Head of caudate nucleus (tissue), 42 donors: ENCODE measurements at regions not wholly inside any gene's neighbourhood (a gene's known extent, or its start where the extent isn't known, plus 50 kb on each side); places are given as distances from the start of the nearest gene placed in this dataset.
"Not testable (repeated sequence)": the region's sequence is repeated elsewhere in the genome, so short reads cannot be mapped to it uniquely, and the experiment has no call there.

Experiments used
- DNase-seq, 42 donors: peaks; one replicate each; pipeline versions ENCODE4 v3.0.0 to v3.0.0-alpha.2; 2020 to 2021; ENCODE audit warnings: mixed read lengths in 7 of 42
- intact Hi-C: fragments of 100-400 bp; cut with DNase I; formaldehyde crosslinking; loops from one replicate; pipeline ENCODE4 v1.15.0; 2022

DNA sequence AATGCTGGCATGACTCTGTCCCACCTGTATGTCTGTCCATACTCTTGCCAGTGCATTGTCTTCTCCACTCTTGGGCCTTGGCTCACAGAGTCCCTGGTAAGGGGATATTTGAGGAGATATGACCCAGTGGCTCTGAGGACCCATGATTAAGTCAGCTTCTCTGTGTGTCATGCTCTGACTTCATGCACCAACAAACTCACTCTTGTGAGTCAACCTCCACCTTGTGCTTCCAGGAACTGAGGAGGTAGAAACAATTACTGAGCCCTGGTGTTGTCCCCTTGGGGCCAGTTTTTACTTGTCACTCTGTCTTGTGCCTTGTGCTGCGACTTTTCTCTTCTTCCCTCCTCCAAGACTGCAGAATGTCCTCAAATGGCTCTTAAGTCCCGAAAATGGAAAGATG lies 127.1 kb downstream of the ABHD5 start:
- intact Hi-C loops = no loop called here
- no peak for DNase-seq

DNA sequence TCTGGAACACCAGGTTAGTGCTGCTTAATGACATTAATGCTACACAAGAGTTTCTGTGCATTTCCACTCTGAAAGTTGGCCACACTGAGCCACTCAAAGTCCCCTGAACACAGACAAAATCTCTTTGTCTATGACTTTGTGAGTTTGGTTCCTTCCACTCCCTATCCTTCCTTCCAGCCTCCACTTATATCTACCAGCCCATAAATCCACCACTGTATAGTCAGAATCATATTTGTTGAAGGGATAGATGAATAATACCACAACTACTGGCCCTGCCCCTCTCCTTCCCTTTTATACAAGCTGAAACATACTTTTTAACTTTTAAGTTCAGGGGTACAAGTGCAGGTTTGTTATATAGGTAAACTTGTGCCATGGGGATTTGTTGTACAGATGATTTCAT lies 127.5 kb downstream of the ABHD5 start:
- DNase-seq = no peak
- intact Hi-C loops = no loop called here

DNA sequence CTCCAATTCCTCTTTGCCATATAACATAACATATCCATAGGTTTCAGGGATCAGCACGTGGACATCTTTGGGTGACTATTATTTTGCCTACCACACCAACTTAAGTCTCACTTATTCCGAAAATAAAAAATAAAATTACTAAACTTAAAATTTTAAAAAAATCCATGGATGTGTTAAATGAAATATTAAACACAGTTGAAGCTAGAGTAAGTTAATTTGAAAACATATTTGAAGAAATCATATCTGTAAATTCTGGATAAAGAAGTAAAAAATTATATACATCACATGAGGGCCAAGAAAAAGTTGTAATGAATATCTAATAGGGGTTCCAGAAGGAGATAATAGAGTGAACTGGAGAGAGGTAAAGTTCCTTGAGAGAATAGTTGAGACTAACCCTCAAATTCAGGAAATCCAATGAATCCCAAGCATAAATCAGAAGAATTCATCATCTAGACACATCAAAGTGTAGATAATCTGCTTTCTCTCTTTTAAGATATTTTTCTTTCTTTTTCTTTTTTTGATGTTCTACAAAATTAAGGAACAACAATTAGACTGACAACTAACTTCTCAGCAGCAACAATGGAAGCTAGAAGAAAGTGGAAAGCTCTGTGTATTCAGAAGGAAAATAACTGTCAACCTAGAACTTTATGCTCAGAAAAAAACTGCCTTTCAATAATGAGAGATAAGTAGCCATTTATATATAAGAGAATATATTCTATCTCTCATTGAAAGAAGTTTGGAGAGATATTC lies 147.4 kb downstream of the ABHD5 start:
- no peak for DNase-seq
- intact Hi-C loops = no loop called here

DNA sequence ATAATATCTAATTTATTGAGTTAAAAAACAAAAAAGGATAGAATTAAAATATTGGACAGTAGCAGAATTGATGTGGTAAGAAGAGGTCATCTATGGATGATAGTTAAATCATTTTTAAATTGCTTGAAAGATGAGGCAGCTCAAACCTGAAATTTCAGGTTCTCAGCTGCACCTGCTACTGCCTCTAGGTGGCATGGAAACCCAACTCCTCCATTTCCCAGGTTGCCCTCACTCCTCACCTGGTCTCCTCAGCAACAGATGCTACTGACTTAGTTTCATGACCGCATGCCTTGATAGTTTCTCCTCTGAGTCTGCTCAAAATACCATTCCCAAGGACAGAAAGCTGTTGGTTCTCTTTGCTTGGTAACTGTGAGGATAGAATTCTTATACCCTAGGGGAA lies 148.1 kb downstream of the ABHD5 start:
- no peak for DNase-seq
- intact Hi-C loops = no loop called here

DNA sequence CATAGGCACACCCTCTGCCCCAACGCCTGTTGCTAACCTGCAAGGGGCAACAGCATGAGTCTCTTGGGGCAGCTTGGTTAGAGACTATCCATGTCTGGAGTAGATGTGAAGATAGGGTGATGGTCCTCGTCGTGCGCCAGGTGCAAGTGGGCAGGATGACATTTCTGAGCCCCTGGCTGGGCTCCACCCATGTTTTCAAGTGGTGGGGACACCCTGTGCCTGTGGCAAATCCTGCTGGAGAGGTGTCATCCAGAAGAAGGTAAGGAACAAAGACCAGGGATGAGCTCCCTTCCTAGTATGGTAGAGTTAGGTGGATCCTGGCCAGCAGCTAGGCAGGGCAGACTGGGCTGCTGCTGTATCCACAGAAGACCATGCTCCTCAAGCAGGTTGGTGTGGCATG lies 152.6 kb downstream of the ABHD5 start:
- intact Hi-C loops = no loop called here
- no peak for DNase-seq

DNA sequence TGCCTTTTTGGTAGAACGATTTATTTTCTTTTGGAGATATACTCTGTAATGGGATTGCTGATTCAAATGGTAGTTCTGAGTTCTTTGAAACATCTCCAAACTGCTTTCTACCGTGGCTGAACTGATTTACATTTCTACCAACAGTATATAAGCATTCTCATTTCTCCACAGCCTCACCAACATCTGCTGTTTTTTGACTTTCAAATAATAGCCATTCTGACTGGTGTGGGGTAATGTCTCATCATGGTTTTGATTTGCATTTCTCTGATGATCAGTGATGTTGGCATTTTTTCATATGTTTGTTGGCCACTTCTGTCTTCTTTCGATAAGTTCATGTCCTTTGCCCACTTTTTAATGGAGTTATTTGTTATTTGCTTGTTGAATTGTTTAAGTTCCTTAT lies 154.0 kb downstream of the ABHD5 start:
- intact Hi-C loops = no loop called here
- no peak for DNase-seq

DNA sequence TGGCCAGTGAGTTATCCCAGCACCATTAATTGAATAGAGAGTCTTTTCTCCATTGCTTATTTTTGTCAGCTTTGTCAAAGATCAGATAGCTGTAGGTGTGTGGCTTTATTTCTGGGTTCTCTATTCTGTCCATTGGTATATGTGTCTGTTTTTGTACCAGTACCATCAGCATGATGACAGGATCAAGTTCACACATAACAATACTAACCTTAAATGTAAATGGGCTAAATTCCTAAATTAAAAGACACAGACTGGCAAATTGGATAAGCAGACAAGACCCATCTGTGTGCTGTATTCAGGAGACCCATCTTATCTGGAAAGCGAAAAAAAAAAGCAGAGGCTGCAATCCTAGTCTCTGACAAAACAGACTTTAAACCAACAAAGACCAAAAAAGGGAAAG lies 154.8 kb downstream of the ABHD5 start:
- intact Hi-C loops, DNase-seq: not testable (repeated sequence)

DNA sequence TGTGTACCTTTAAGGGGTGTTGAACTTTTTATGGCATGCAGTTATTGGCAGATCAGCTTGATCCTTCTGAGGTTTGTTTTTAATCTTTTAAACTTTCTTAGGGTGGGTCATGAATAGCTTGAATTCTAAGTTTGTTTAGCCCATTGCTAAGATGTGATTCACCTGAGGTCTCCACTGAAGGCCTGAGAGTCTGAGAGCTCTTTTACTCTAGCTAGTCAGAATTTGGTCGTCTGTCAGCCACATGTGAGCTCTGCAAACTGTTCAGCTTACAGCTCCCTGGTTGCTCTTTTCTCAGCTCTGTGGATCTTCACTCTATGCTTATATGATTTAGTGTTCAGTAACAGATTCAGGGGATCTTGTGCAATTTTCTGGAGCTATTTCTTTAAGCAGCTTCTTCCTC lies 161.3 kb downstream of the ABHD5 start:
- no peak for DNase-seq
- intact Hi-C loops = no loop called here

DNA sequence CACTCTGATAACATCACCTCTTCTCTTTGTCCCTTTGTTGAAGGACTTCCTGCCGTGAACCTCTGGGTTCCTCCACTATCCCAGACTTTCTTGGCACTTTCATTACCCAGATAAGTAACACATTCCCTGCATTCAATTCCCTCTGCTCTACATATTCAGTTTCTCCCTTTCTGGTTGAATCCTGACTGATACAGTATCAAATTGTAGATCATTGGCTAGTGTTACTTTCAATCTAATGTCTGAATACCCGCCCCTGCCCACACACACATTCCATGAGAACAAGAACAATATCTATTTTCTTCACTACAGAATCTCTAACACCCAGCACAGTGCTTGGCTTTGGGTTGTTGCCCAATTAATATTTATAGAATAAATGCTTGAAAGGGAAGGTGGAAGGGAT lies 163.5 kb downstream of the ABHD5 start:
- peak in 1 of 42 donors; percentile 8 for DNase-seq
- intact Hi-C loops = no loop called here

DNA sequence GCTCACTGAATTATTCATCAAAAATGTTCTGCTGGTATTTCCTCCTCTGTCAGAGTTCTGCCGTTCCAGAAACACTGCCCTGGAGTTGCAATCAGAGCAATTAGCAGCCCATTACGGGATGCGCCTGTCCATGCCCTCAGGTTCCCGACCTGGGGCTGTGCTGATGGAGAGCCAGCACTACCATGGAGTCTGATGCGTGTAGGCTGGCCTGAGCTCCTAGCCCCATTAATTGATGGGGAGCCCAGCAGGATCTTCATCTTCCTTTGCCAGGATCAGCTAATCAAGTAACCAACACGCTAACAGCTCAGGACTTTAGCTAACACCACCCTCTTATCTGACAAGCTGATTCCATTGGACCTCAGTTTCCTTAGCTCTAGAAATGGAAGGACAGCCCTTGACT lies 164.2 kb downstream of the ABHD5 start:
- intact Hi-C loops = loop anchor here (5.0 kb wide), 1 partner anchor 142 kb away; no protein-coding TSS in a partner anchor
- DNase-seq = peak in 1 of 42 donors; percentile 25

DNA sequence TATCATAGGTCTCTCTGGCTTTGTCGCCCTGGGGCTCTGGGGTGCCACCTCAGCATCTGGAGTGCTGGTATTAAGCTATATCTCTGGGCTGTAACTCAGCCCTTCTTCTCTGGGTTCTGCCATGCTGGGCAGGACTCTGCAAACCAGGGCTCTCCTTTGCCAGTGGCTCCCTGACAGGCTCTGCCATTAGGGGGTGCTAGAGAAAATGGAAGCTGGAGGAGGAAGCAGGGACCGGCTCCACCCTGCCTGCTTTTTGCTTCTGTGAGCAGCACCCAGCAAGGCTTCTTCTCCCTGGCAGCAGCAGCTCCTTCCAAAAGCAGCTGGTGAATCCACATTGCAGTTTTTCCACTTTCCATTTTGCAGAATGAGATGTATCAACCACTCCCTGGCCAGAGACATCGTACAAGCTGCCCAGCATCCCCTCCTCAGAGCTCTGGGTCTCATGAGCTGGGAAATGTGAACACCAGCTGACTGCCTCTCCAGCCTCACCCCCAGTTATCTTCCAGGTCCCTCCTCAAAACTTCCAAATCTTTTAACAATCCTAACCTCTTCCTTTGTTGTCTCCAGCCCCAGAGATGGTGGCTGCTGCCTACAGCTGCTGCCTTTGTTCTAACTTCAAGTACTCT lies 165.0 kb downstream of the ABHD5 start:
- intact Hi-C loops = loop anchor here (5.0 kb wide), 1 partner anchor 142 kb away; no protein-coding TSS in a partner anchor
- DNase-seq = peak; percentile 49 to 91 (median 73)

DNA sequence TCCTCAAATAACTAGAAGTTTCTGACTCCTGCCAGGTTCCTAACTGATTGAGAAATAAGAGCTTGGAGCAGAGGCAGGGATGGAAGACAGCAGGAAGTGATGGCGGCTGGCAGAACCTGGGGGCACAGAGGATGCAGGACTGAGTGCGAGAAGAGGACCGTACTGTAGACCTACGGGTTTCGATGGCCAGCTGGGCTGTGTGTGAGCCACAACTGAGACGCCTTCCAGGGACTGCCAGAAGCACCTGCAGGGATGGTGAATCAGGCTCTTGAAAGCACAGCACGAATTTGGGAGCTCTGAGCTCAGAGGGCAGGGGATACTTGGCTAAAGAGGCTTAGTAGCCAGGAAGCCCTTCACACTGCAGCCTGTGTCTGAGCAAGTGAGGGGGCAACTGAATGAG lies 165.6 kb downstream of the ABHD5 start:
- intact Hi-C loops = loop anchor here (5.0 kb wide), 1 partner anchor 141 kb away; no protein-coding TSS in a partner anchor
- DNase-seq = peak in 1 of 42 donors; percentile 34

DNA sequence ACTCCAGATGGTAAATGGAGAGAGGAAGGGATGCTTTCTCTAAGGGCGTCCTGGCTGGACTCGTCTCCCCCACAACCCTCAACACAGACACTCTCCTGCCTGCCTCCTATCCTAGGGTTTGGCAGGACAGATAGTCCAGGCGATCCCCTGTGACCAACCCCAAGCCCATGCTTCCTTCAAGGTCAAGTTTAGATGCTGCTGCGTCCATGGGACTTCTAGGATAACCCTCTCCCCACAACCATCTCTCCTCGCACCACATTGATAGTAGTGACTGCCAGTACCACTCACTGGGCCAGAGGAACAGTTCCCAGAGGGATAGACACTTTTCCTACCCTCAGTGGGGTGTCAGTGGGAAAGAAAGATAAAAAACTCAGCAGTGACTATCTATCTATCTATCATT lies 166.0 kb downstream of the ABHD5 start:
- intact Hi-C loops = loop anchor here (5.0 kb wide), 1 partner anchor 141 kb away; no protein-coding TSS in a partner anchor
- DNase-seq = no peak

DNA sequence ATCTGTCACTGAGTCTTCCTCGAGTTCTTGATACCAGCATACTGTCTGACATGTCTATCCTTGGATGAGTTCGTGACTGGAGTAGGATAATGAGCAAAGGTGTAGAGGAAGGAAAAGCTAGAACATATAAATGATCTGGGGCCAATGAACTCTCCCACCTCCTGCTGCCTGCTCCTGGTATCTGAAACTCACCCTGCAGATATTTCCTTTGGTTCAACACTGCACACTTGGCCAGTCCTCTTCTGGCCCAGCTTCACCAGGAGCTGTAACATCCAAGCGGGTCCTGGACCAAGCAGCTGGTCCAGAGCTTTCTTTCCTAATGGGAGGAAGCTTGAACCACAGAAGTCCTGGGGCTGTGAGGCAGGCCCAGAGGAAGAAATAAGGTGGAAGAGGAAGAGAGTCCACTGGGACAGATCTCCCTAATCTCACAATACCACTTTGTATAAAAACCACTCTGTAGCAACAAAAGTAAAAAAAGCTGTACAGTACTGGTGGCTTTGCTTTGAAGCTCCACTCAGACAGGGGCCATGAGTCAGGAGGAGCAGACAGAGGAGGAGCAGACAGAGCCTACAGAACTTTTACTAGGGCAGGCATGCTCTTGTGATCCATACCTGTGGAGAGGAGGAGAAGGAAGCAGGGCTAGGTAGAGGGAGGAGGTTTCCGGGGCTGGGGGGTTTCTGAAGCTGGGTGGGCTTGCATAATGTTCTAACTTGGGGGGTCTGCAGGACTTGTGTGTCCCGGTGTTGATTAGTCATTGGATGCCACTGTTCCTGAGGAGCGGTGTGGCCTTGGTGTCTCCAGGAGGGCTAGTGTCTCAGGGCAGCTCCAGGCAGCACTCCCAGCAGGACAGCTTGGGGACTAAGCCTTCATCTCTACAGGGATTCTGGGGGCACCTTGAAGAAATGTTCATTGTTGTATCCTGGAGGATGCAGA lies 166.9 kb downstream of the ABHD5 start:
- intact Hi-C loops = loop anchor here (5.0 kb wide), 1 partner anchor 140 kb away; no protein-coding TSS in a partner anchor

DNA sequence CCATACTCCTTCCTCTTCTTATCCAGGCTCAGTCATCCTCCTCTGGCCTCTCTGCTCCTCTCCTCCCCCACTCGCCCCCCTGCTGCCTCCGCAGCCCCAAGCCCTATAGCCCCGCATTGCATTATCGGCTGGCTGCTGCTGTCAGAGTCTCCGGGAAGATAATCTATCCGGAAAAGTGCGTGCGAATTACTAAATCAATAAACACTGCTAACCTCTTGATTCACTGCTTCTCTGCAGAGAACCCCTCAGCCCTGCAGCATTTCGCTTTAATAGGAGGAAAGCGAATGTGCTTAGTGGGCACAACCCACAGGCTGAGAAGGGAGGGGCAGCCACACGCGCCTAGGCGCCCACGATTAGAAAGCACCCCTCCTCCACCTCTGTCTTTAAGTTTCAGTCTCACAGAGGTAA lies 167.6 kb downstream of the ABHD5 start:
- intact Hi-C loops = loop anchor here (5.0 kb wide), 1 partner anchor 139 kb away; no protein-coding TSS in a partner anchor

More for the DNA sequence above, 166.9 kb downstream of the ABHD5 start:
- peak in 2 of 42 donors; percentile 21 to 44 for DNase-seq

DNA sequence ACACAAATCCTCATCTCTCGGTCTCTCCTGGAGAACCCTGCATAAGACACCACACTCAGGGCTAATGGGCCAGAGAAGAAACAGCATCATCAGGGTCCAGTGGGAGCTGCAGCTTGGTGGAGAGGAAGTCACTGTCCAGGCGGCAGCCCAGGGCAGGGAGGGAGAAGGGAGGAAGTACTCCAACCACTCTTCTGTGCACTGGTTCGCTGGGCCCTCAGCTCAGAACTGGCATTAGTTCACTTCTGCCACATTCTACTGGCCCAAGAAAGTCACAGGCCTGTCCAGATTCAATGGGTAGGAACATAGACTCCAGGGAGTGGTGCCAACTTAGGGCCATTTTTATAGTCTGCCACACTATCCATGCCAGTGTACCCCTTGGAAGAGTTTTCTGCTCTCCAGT lies 169.0 kb downstream of the ABHD5 start:
- intact Hi-C loops = loop anchor here (5.0 kb wide), 1 partner anchor 138 kb away; no protein-coding TSS in a partner anchor
- peak in 1 of 42 donors; percentile 17 for DNase-seq

More for the DNA sequence above, 167.6 kb downstream of the ABHD5 start:
- DNase-seq = peak in 4 of 42 donors; percentile 28 to 48 (median 42)

DNA sequence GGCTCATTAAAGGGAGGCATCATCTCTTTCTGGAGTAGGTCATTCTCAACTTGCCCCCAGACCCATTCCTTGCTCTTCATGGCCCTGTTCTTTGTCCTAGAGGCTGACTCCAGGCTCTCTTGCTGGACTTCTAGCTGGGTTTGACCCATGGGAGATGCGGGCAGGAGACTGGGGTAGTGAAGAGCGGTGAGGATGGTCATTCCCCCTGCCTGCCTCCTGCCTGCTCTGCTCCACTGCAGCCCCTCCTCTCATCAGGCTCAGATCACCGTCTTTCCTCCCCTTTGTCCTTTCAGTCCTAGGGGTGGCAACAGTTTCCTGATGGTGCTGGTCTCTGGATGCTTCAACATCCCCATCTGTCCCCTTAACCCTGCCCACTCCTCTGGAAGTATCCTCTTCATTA lies 170.9 kb downstream of the ABHD5 start:
- peak in 1 of 42 donors; percentile 18 for DNase-seq
- intact Hi-C loops = no loop called here

DNA sequence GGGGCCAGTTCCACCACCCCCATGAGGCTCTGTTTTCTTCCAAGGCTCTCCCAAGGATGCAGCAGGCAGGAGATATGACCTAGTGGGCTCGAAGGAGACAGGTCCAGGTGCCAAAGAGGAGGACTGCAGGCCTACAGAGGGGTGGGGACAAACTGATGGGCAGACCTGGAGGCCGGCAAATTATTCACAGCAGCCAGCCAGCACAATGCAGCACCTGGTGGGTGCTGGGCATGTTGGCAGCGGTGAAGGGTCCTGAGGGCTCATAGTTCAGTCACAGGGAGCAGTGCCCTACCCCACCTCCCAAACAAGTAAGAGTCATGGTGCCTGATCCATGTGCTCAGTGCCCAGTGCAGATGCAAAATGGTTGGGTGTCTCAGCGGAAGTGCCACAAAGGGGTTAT lies 171.7 kb downstream of the ABHD5 start:
- intact Hi-C loops = no loop called here
- DNase-seq = peak in 1 of 42 donors; percentile 13
